ENCODE measurements at regions not wholly inside any gene's neighbourhood (a gene's known extent, or its start where the extent isn't known, plus 50 kb on each side); places are given as distances from the start of the nearest gene placed in this dataset.

DNA sequence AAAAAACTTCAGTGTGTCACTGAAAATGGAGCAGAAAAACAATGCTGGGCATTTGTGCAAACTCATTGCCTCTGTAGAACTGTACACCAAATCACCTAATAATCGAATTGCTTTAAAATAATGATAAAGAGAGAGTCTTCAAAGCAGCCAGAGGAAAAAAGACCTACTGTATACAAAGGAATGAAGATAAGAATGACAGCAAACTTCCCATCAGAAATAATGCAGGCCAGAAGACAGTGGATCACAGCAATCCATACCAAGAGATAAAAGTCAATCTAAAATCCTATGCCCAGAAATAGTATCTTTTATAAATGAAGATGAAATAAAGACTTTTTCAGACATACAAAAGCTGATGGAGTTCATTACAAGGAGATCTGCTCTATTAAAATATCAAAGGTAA lies 134.7 kb upstream of the VEPH1 start:
- no peaks in the 10 kb centered on the region for H3K9me3 ChIP-seq (ENCODE audit: insufficient read depth in 2 of 2, low read depth in 1 of 2, low read length in 1 of 2)
- no peaks in the 10 kb centered on the region for H3K4me1 ChIP-seq (replicated peaks in 1 of 4; ENCODE audit: control insufficient read depth in 3 of 4, insufficient read depth in 4 of 4, low read length in 3 of 4)
- 92% methylated on average over 1 of the region's 1 CpG; no CpG with 5 or more reads in 1 of the 2 experiments for WGBS, 2 experiments (ENCODE audit: extremely low coverage in 1 of 2, insufficient coverage in 1 of 2, insufficient read length in 1 of 2, insufficient replicate concordance in 2 of 2, low coverage in 1 of 2, low lambda C conversion rate in 2 of 2, missing lambda C conversion rate in 1 of 2)
- no peak overlapping the region for H2AFZ ChIP-seq (ENCODE audit: low read length)
- no peak overlapping the region for H3K4me2 ChIP-seq (ENCODE audit: insufficient read depth in 1 of 2, low read depth in 2 of 2, low read length in 2 of 2)
- H3K9ac ChIP-seq (replicated peaks in 1 of 4; ENCODE audit: extremely low read depth in 1 of 4, low read depth in 3 of 4, low read length in 3 of 4), result no peak overlapping the region
- H2BK12ac ChIP-seq (ENCODE audit: low read depth, low read length), result no peak overlapping the region
- H3K27ac ChIP-seq (ENCODE audit: low read depth, low read length), result no peak overlapping the region
- H3K4me3 ChIP-seq (ENCODE audit: extremely low read depth in 1 of 4, insufficient read depth in 2 of 4, low read depth in 3 of 4, low read length in 4 of 4), result no peak overlapping the region
- no peak overlapping the region for H3K14ac ChIP-seq (ENCODE audit: insufficient read length)
- ChIA-PET POLR2A (ENCODE audit: partially characterized antibody) (no interaction called here), CTCF (ENCODE audit: partially characterized antibody) (no interaction called here)
- no peaks in the 10 kb centered on the region for H4K20me1 ChIP-seq (replicated peaks in 1 of 2; ENCODE audit: control insufficient read depth in 1 of 2, insufficient read depth in 2 of 2, low read length in 2 of 2)
- H2BK5ac ChIP-seq (ENCODE audit: low read depth, low read length), result no peak overlapping the region
- no peak overlapping the region for H4K5ac ChIP-seq (ENCODE audit: insufficient read length, low read depth, low read length)
- no peak overlapping the region for H2BK120ac ChIP-seq (replicated peaks; ENCODE audit: low read depth, low read length)
- no peak overlapping the region for H3K18ac ChIP-seq (ENCODE audit: extremely low read depth, low read length)
- no peak overlapping the region for H3K23ac ChIP-seq (ENCODE audit: insufficient read length)
- no peak overlapping the region for H2BK15ac ChIP-seq (ENCODE audit: low read length)
- no peak overlapping the region for H2AK5ac ChIP-seq (ENCODE audit: low read depth, low read length)
- DNase-seq (ENCODE audit: low read depth in 1 of 2, low spot score in 2 of 2) (no peak), FAIRE-seq (no peak)
- H3K27me3 ChIP-seq (replicated peaks in 1 of 4; ENCODE audit: control insufficient read depth in 3 of 4, extremely low read depth in 1 of 4, insufficient read depth in 3 of 4, low read length in 3 of 4), result no peaks in the 10 kb centered on the region
- H3K79me1 ChIP-seq (ENCODE audit: low read depth, low read length), result no peaks in the 10 kb centered on the region
- no peaks in the 10 kb centered on the region for H3K23me2 ChIP-seq (ENCODE audit: low read depth, low read length)
- H4K8ac ChIP-seq (ENCODE audit: extremely low read depth, insufficient read depth, low read length), result no peak overlapping the region
- no peak overlapping the region for H3K4ac ChIP-seq (replicated peaks; ENCODE audit: insufficient read length, low read depth, low read length)
- H2BK20ac ChIP-seq (ENCODE audit: low read length), result no peak overlapping the region
- no peak overlapping the region for H4K91ac ChIP-seq (replicated peaks; ENCODE audit: insufficient read length, low read length)
- H3K79me2 ChIP-seq (ENCODE audit: control insufficient read depth in 1 of 2, insufficient read depth in 2 of 2, low read length in 2 of 2), result no peaks in the 10 kb centered on the region
- no peaks in the 10 kb centered on the region for H3K36me3 ChIP-seq (ENCODE audit: control insufficient read depth in 2 of 4, insufficient read depth in 4 of 4, low read length in 3 of 4)
- no peak overlapping the region for H3K56ac ChIP-seq (replicated peaks; ENCODE audit: insufficient read length, low read depth, low read length)
- TF ChIP-seq, protein P1, sequence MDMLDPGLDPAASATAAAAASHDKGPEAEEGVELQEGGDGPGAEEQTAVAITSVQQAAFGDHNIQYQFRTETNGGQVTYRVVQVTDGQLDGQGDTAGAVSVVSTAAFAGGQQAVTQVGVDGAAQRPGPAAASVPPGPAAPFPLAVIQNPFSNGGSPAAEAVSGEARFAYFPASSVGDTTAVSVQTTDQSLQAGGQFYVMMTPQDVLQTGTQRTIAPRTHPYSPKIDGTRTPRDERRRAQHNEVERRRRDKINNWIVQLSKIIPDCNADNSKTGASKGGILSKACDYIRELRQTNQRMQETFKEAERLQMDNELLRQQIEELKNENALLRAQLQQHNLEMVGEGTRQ (IDR thresholded peaks at IDR 0.05; ENCODE audit: low read length), result no peak
- no peak for TF ChIP-seq KDM1A (IDR thresholded peaks at IDR 0.05; ENCODE audit: borderline replicate concordance, low read length)
